GM12878 (cell line): ENCODE measurements at regions not wholly inside any gene's neighbourhood (a gene's known extent, or its start where the extent isn't known, plus 50 kb on each side); places are given as distances from the start of the nearest gene placed in this dataset.

Experiments
- ATAC-seq: fragments of 200-7000 bp; cut with Tn5 transposase; 3 replicates; pipeline ENCODE4 v1.9.1; 2020; ENCODE audit warnings: mild to moderate bottlenecking, moderate library complexity
- BruUV-seq: library from RNA; stranded (reverse); fragments of 400-500 nt; replicated peaks from 2 replicates; lab custom pipeline; 2021; lab: Mats Ljungman, UMichigan
- CTCF ChIA-PET: fragments of 300-600 bp; sonication (Branson Sonifier 250); formaldehyde crosslinking; extraction: SDS; loops from one replicate; lab custom pipeline; 2021; ENCODE audit warnings: inconsistent platforms; lab: Yijun Ruan, JAX
- POLR2A ChIA-PET: fragments of 350-600 bp; formaldehyde crosslinking; extraction: SDS; loops from one replicate; lab custom pipeline; 2021; ENCODE audit warnings: inconsistent platforms; lab: Charles Lee
- RAD21 ChIA-PET: fragments of 300-600 bp; sonication (Branson Sonifier 250); formaldehyde crosslinking; loops from one replicate; lab custom pipeline; 2023; ENCODE audit warnings: antibody characterized with exemption; ENCODE audit not compliant: unreplicated experiment; lab: Charles Lee
- SMC1A ChIA-PET: fragments of 300-600 bp; sonication (Branson Sonifier 250); formaldehyde crosslinking; loops from one replicate; lab custom pipeline; 2023; ENCODE audit not compliant: unreplicated experiment, uncharacterized antibody; lab: Charles Lee
- DNase-seq: peaks from one replicate; pipeline ENCODE4 v3.0.0-alpha.2; 2011; ENCODE audit warnings: low read depth, low spot score
- FAIRE-seq: peaks from 3 replicates; lab custom pipeline; 2011; peaks lifted over from hg19 to GRCh38; lab: Jason Lieb, UNC
- H2AFZ ChIP-seq: 2 replicates; pipeline ENCODE4 v1.6.0; 2011; ENCODE audit warnings: low read depth, low read length, control low read depth; ENCODE audit not compliant: control insufficient read depth
- H3K27ac ChIP-seq: 2 replicates; pipeline ENCODE4 v1.5.1; 2011; ENCODE audit warnings: control low read depth; ENCODE audit not compliant: control insufficient read depth, insufficient read depth
- H3K27me3 ChIP-seq, 2 experiments: replicated peaks in 1 of 2; 2 replicates each; pipeline versions ENCODE4 v1.6.0 to v1.6.1; 2011; ENCODE audit warnings: low read length in 1 of 2; ENCODE audit not compliant: control insufficient read depth in 2 of 2, insufficient read depth in 2 of 2
- H3K36me3 ChIP-seq, 2 experiments: 2 replicates each; pipeline ENCODE4 v1.5.1; 2011; ENCODE audit warnings: low read length in 1 of 2; ENCODE audit not compliant: control insufficient read depth in 2 of 2, insufficient read depth in 2 of 2
- H3K4me1 ChIP-seq: 2 replicates; pipeline ENCODE4 v1.6.1; 2011; ENCODE audit warnings: mild to moderate bottlenecking, low read length, moderate library complexity, mixed read lengths; ENCODE audit not compliant: control insufficient read depth, insufficient read depth
- H3K4me2 ChIP-seq: 2 replicates; pipeline ENCODE4 v1.6.0; 2011; ENCODE audit warnings: control low read depth; ENCODE audit not compliant: control insufficient read depth, insufficient read depth
- H3K4me3 ChIP-seq: fragments of 200-600 bp; sonication (generic); 2 replicates; pipeline ENCODE4 v1.5.1; 2016
- H3K79me2 ChIP-seq: 2 replicates; pipeline ENCODE4 v1.6.0; 2011; ENCODE audit warnings: low read length; ENCODE audit not compliant: control insufficient read depth, insufficient read depth
- H3K9ac ChIP-seq: 2 replicates; pipeline ENCODE4 v1.8.0; 2011; ENCODE audit warnings: low read length, control low read depth, mixed read lengths; ENCODE audit not compliant: control insufficient read depth, insufficient read depth
- H3K9me3 ChIP-seq: replicated peaks from 3 replicates; pipeline ENCODE4 v1.5.1; 2011; ENCODE audit warnings: mild to moderate bottlenecking, low read length; ENCODE audit not compliant: control insufficient read depth, insufficient read depth
- H4K20me1 ChIP-seq: 2 replicates; pipeline ENCODE4 v1.6.0; 2011; ENCODE audit not compliant: control insufficient read depth, insufficient read depth
- BRCA1 ChIP-seq: IDR thresholded peaks from 2 replicates; pipeline ENCODE4 v1.6.1; 2011; ENCODE audit warnings: low read depth, low read length, improper control_type of control experiment
- CREB1 ChIP-seq: IDR thresholded peaks from 2 replicates; pipeline ENCODE4 v1.6.1; 2012; ENCODE audit warnings: low read depth, mild to moderate bottlenecking, inconsistent platforms
- FOS ChIP-seq: IDR thresholded peaks from 3 replicates; pipeline ENCODE4 v1.6.1; 2011; ENCODE audit warnings: borderline replicate concordance; ENCODE audit not compliant: insufficient read length; ENCODE audit errors: extremely low read depth
- USF2 ChIP-seq: IDR thresholded peaks from 2 replicates; pipeline ENCODE4 v1.6.1; 2011; ENCODE audit warnings: low read depth, low read length, improper control_type of control experiment, borderline replicate concordance
- ZBTB4 ChIP-seq: fragments of 450-650 bp; formaldehyde crosslinking; IDR thresholded peaks from 2 replicates; pipeline ENCODE4 v1.4.0; 2022; ENCODE audit warnings: mild to moderate bottlenecking, moderate library complexity
- ZNF24 ChIP-seq: fragments of 450-650 bp; IDR thresholded peaks from 2 replicates; pipeline ENCODE4 v1.6.1; 2017; ENCODE audit warnings: antibody characterized with exemption, mild to moderate bottlenecking
- in situ Hi-C: fragments of 300-500 bp; cut with MboI; formaldehyde crosslinking; loops from 9 replicates; pipeline ENCODE4 v1.14.3; 2018; ENCODE audit warnings: mixed read lengths
- intact Hi-C: fragments of 100-400 bp; cut with micrococcal nuclease; formaldehyde crosslinking; loops from one replicate; pipeline ENCODE4 v1.14.2; 2022; ENCODE audit not compliant: unreplicated experiment

GRCh38 chr11:41989823-41990380 lies 530.5 kb upstream of the LRRC4C start:
- CTCF ChIA-PET, result no interaction called here
- TF ChIP-seq ZNF24 (no peak), BRCA1 (no peak), CREB1 (no peak), FOS (no peak), ZBTB4 (no peak), USF2 (no peak)
- TF ChIP-seq, all 136 proteins: peak for 0
- DNase-seq, result no peak
- Histone ChIP-seq H3K27ac (no peak overlapping the region), H3K9ac (no peak overlapping the region), H3K9me3 (no peaks in the 10 kb centered on the region), H3K27me3 (no peaks in the 10 kb centered on the region), H3K79me2 (no peaks in the 10 kb centered on the region), H3K4me1 (no peaks in the 10 kb centered on the region), H3K36me3 (no peaks in the 10 kb centered on the region), H3K4me2 (no peak overlapping the region), H4K20me1 (no peaks in the 10 kb centered on the region), H2AFZ (no peak overlapping the region), H3K4me3 (no peak overlapping the region)
- ChIA-PET POLR2A (no interaction called here), RAD21 (no interaction called here), SMC1A (no interaction called here)
- FAIRE-seq, result no peak
- intact Hi-C loops (no loop called here), in situ Hi-C loops (no loop called here)
- no TSS peak for BruUV-seq
- ATAC-seq, result no peak
